ENCODE measurements at regions not wholly inside any gene's neighbourhood (a gene's known extent, or its start where the extent isn't known, plus 50 kb on each side); places are given as distances from the start of the nearest gene placed in this dataset.

- TF ChIP-seq CTCF (IDR thresholded peaks at IDR 0.05 in 2 of 3, conservative IDR thresholded peaks at IDR 0.05 in 1 of 3; ENCODE audit: control insufficient read depth in 2 of 3, extremely low read depth in 1 of 3, insufficient read depth in 1 of 3, low read depth in 3 of 3, low read length in 3 of 3), result no peak
- TF ChIP-seq ATF3 (IDR thresholded peaks at IDR 0.05; ENCODE audit: borderline replicate concordance, extremely low read depth, low read depth, low read length), result no peak
- no peak for TF ChIP-seq POLR2A (IDR thresholded peaks at IDR 0.05; ENCODE audit: low read depth, low read length)
- TF ChIP-seq RFX5 (IDR thresholded peaks at IDR 0.05; ENCODE audit: low read depth, low read length), result no peak
- TF ChIP-seq MEF2B (IDR thresholded peaks at IDR 0.05; ENCODE audit: partially characterized antibody, poor library complexity, severe bottlenecking), result no peak
Measured at GRCh38 chr3:35215525-35216500, 423.5 kb upstream of the ARPP21 start.
